H1 (cell line): ENCODE measurements at regions not wholly inside any gene's neighbourhood (a gene's known extent, or its start where the extent isn't known, plus 50 kb on each side); places are given as distances from the start of the nearest gene placed in this dataset.
"Not testable (repeated sequence)": the region's sequence is repeated elsewhere in the genome, so short reads cannot be mapped to it uniquely, and the experiment has no call there.

Experiments used
- CTCF ChIA-PET: fragments of 300-600 bp; sonication (Branson Sonifier 250); formaldehyde crosslinking; loops from one replicate; lab custom pipeline; 2021; ENCODE audit not compliant: partially characterized antibody; lab: Charles Lee
- POLR2A ChIA-PET: fragments of 300-600 bp; sonication (Branson Sonifier 250); formaldehyde crosslinking; loops from one replicate; lab custom pipeline; 2021; ENCODE audit warnings: inconsistent platforms; ENCODE audit not compliant: partially characterized antibody; lab: Charles Lee
- DNase-seq, 2 experiments: peaks; one replicate each; pipeline versions ENCODE4 v3.0.0 to v3.0.0-alpha.2; 2010 to 2022; ENCODE audit warnings: low spot score in 2 of 2, low read depth in 1 of 2, mixed read lengths in 1 of 2
- FAIRE-seq: peaks from 2 replicates; lab custom pipeline; 2011; peaks lifted over from hg19 to GRCh38; lab: Jason Lieb, UNC
- H2AFZ ChIP-seq: 2 replicates; pipeline ENCODE4 v1.8.1; 2012; ENCODE audit warnings: low read length, inconsistent platforms
- H2AK5ac ChIP-seq: 2 replicates; pipeline ENCODE4 v1.6.1; 2013; ENCODE audit warnings: low read depth, low read length
- H2BK120ac ChIP-seq: replicated peaks from 2 replicates; pipeline ENCODE3; 2013; ENCODE audit warnings: low read depth, low read length, inconsistent platforms
- H2BK12ac ChIP-seq: 2 replicates; pipeline ENCODE4 v1.6.1; 2013; ENCODE audit warnings: low read depth, low read length
- H2BK15ac ChIP-seq: 2 replicates; pipeline ENCODE4 v1.6.1; 2013; ENCODE audit warnings: low read length
- H2BK20ac ChIP-seq: 2 replicates; pipeline ENCODE4 v1.6.1; 2013; ENCODE audit warnings: low read length
- H2BK5ac ChIP-seq: 2 replicates; pipeline ENCODE4 v1.6.1; 2013; ENCODE audit warnings: low read depth, low read length
- H3K14ac ChIP-seq: 2 replicates; pipeline ENCODE4 v1.6.1; 2013; ENCODE audit warnings: inconsistent platforms; ENCODE audit not compliant: insufficient read length
- H3K18ac ChIP-seq: 2 replicates; pipeline ENCODE4 v1.6.1; 2013; ENCODE audit warnings: low read length; ENCODE audit errors: extremely low read depth
- H3K23ac ChIP-seq: 2 replicates; pipeline ENCODE4 v1.6.1; 2013; ENCODE audit warnings: inconsistent platforms; ENCODE audit not compliant: insufficient read length
- H3K23me2 ChIP-seq: 2 replicates; pipeline ENCODE4 v1.6.1; 2013; ENCODE audit warnings: low read depth, low read length
- H3K27ac ChIP-seq: 2 replicates; pipeline ENCODE4 v1.6.1; 2011; ENCODE audit warnings: low read depth, low read length, inconsistent platforms
- H3K27me3 ChIP-seq, 4 experiments: replicated peaks in 1 of 4; 1 replicate in 1 of 4; 2 replicates in 3 of 4; pipeline versions ENCODE4 v1.6.1 to v1.8.1; 2011 to 2013; ENCODE audit warnings: low read length in 3 of 4, mild to moderate bottlenecking in 3 of 4, inconsistent platforms in 2 of 4, mixed read lengths in 2 of 4, moderate library complexity in 1 of 4; ENCODE audit not compliant: control insufficient read depth in 3 of 4, insufficient read depth in 3 of 4; ENCODE audit errors: extremely low read depth in 1 of 4
- H3K36me3 ChIP-seq, 4 experiments: 2 replicates each; pipeline versions ENCODE4 v1.6.1 to v1.8.1; 2011 to 2013; ENCODE audit warnings: mild to moderate bottlenecking in 4 of 4, low read length in 3 of 4, moderate library complexity in 2 of 4, control low read depth in 1 of 4, inconsistent platforms in 1 of 4; ENCODE audit not compliant: insufficient read depth in 4 of 4, control insufficient read depth in 2 of 4
- H3K4ac ChIP-seq: replicated peaks from 2 replicates; pipeline ENCODE3; 2013; ENCODE audit warnings: low read length, low read depth, mixed read lengths, inconsistent platforms; ENCODE audit not compliant: insufficient read length
- H3K4me1 ChIP-seq, 4 experiments: replicated peaks in 1 of 4; 1 replicate in 1 of 4; 2 replicates in 3 of 4; pipeline versions ENCODE4 v1.6.1 to v1.8.1; 2011 to 2013; ENCODE audit warnings: low read length in 3 of 4, inconsistent platforms in 2 of 4, mixed read lengths in 1 of 4; ENCODE audit not compliant: insufficient read depth in 4 of 4, control insufficient read depth in 3 of 4
- H3K4me2 ChIP-seq, 2 experiments: 2 replicates each; pipeline versions ENCODE4 v1.6.1 to v1.8.1; 2011 to 2013; ENCODE audit warnings: low read depth in 2 of 2, low read length in 2 of 2, control low read depth in 1 of 2, inconsistent platforms in 1 of 2, mild to moderate bottlenecking in 1 of 2; ENCODE audit not compliant: insufficient read depth in 1 of 2
- H3K4me3 ChIP-seq, 4 experiments: fragments of 200-600, 300-600 bp in 1 of 4; sonication (generic), shearing (Covaris generic), sonication (Bioruptor Twin) in 1 of 4; 2 replicates each; pipeline versions ENCODE4 v1.5.1 to v1.8.1; 2011 to 2016; ENCODE audit warnings: low read length in 4 of 4, low read depth in 3 of 4, control low read depth in 2 of 4, inconsistent platforms in 2 of 4, mild to moderate bottlenecking in 2 of 4, mixed read lengths in 1 of 4, moderate library complexity in 1 of 4; ENCODE audit not compliant: insufficient read depth in 2 of 4; ENCODE audit errors: extremely low read depth in 1 of 4
- H3K56ac ChIP-seq: replicated peaks from 2 replicates; pipeline ENCODE3; 2013; ENCODE audit warnings: low read depth, mild to moderate bottlenecking, mixed read lengths, low read length, inconsistent platforms; ENCODE audit not compliant: insufficient read length
- H3K79me1 ChIP-seq: 2 replicates; pipeline ENCODE4 v1.6.1; 2013; ENCODE audit warnings: low read depth, low read length, control low read depth
- H3K79me2 ChIP-seq, 2 experiments: 2 replicates each; pipeline versions ENCODE4 v1.6.1 to v1.8.1; 2012 to 2013; ENCODE audit warnings: low read length in 2 of 2, mild to moderate bottlenecking in 2 of 2, inconsistent platforms in 1 of 2; ENCODE audit not compliant: insufficient read depth in 2 of 2, control insufficient read depth in 1 of 2
- H3K9ac ChIP-seq, 4 experiments: replicated peaks in 1 of 4; 1 replicate in 1 of 4; 2 replicates in 3 of 4; pipeline versions ENCODE4 v1.6.1 to v1.8.1; 2011 to 2013; ENCODE audit warnings: low read depth in 3 of 4, low read length in 3 of 4, control low read depth in 2 of 4, mild to moderate bottlenecking in 2 of 4, moderate library complexity in 2 of 4, inconsistent platforms in 1 of 4; ENCODE audit errors: extremely low read depth in 1 of 4
- H3K9me3 ChIP-seq, 2 experiments: 2 replicates each; pipeline versions ENCODE4 v1.6.1 to v1.8.1; 2012 to 2013; ENCODE audit warnings: mild to moderate bottlenecking in 2 of 2, moderate library complexity in 2 of 2, control low read depth in 1 of 2, inconsistent platforms in 1 of 2, low read depth in 1 of 2, low read length in 1 of 2, mixed read lengths in 1 of 2; ENCODE audit not compliant: insufficient read depth in 2 of 2
- H4K20me1 ChIP-seq, 2 experiments: replicated peaks in 1 of 2; 2 replicates each; pipeline versions ENCODE3 to v1.8.1; 2011 to 2013; ENCODE audit warnings: inconsistent platforms in 2 of 2, low read length in 2 of 2, mild to moderate bottlenecking in 1 of 2; ENCODE audit not compliant: insufficient read depth in 2 of 2, control insufficient read depth in 1 of 2
- H4K5ac ChIP-seq: 2 replicates; pipeline ENCODE4 v1.6.1; 2013; ENCODE audit warnings: low read length, low read depth, mixed read lengths, inconsistent platforms; ENCODE audit not compliant: insufficient read length
- H4K8ac ChIP-seq: 2 replicates; pipeline ENCODE4 v1.8.0; 2013; ENCODE audit warnings: mild to moderate bottlenecking, moderate library complexity, low read length, inconsistent platforms; ENCODE audit not compliant: insufficient read depth; ENCODE audit errors: extremely low read depth
- H4K91ac ChIP-seq: replicated peaks from 2 replicates; pipeline ENCODE3; 2013; ENCODE audit warnings: low read length, mixed read lengths, inconsistent platforms; ENCODE audit not compliant: insufficient read length
- GABPA ChIP-seq: IDR thresholded peaks from 2 replicates; pipeline ENCODE4 v1.6.1; 2011; ENCODE audit warnings: mild to moderate bottlenecking, low read length, moderate library complexity, borderline replicate concordance; ENCODE audit not compliant: insufficient read depth
- HDAC2 ChIP-seq, 2 experiments: fragments of 300-600 bp in 1 of 2; sonication (generic) in 1 of 2; IDR thresholded peaks; 2 replicates each; pipeline ENCODE4 v1.6.1; 2011 to 2012; ENCODE audit warnings: low read depth in 2 of 2, low read length in 2 of 2, mild to moderate bottlenecking in 2 of 2, moderate library complexity in 2 of 2, borderline replicate concordance in 1 of 2, inconsistent platforms in 1 of 2
- MAX ChIP-seq: IDR thresholded peaks from 2 replicates; pipeline ENCODE4 v1.6.1; 2012; ENCODE audit warnings: inconsistent platforms
- NANOG ChIP-seq: IDR thresholded peaks from 2 replicates; pipeline ENCODE4 v1.6.1; 2011; ENCODE audit warnings: low read length, low read depth, mild to moderate bottlenecking, inconsistent platforms; ENCODE audit not compliant: insufficient read depth, poor library complexity, severe bottlenecking
- RAD21 ChIP-seq, 2 experiments: IDR thresholded peaks in 1 of 2; conservative IDR thresholded peaks in 1 of 2; 2 replicates each; pipeline ENCODE4 v1.6.1; 2011; ENCODE audit warnings: low read depth in 2 of 2, low read length in 2 of 2, improper control_type of control experiment in 1 of 2, inconsistent platforms in 1 of 2, mild to moderate bottlenecking in 1 of 2, moderate library complexity in 1 of 2
- TCF12 ChIP-seq: IDR thresholded peaks from 2 replicates; pipeline ENCODE4 v1.6.1; 2011; ENCODE audit warnings: low read depth, mild to moderate bottlenecking, low read length
- YY1 ChIP-seq: IDR thresholded peaks from 2 replicates; pipeline ENCODE4 v1.6.1; 2011; ENCODE audit warnings: low read depth, mild to moderate bottlenecking, low read length
- ZNF274 ChIP-seq: IDR thresholded peaks from 2 replicates; pipeline ENCODE4 v1.7.0; 2012; ENCODE audit warnings: low read length, borderline replicate concordance; ENCODE audit errors: extremely low read depth
- WGBS, 2 experiments: shearing (Covaris generic) in 1 of 2; methylation state at CpG; one replicate each; pipeline versions ENCODE4 v1.1.6 to v1.1.7; 2013 to 2015; ENCODE audit warnings: low lambda C conversion rate in 2 of 2, mixed read lengths in 2 of 2, inconsistent platforms in 1 of 2, low coverage in 1 of 2, missing lambda C conversion rate in 1 of 2; ENCODE audit not compliant: insufficient replicate concordance in 2 of 2, insufficient coverage in 1 of 2, insufficient read length in 1 of 2; ENCODE audit errors: extremely low coverage in 1 of 2, missing lambda C conversion rate in 1 of 2; 5-methylcytosine and 5-hydroxymethylcytosine counted together

GRCh38 chr5:17415321-17415758 is 82.7 kb upstream of the TAF11L2 start (continued):
- TF ChIP-seq GABPA (no peak), TCF12 (no peak), YY1 (0 out of 2 replicates have a peak, but pooled peaks have one; percentile 20), ZNF274 (no peak), NANOG (no peak), RAD21 (IDR thresholded peaks at IDR 0.05 in 1 of 2, conservative IDR thresholded peaks at IDR 0.05 in 1 of 2; ENCODE audit: low read depth in 2 of 2, low read length in 2 of 2) (0 out of 4 replicates have a peak, but pooled peaks of 1 of the 2 experiments have one; percentile 13), MAX (peak; percentile 19; the same call in 1 of the 2 replicates), HDAC2 (IDR thresholded peaks at IDR 0.05; ENCODE audit: borderline replicate concordance in 1 of 2, low read depth in 2 of 2, low read length in 2 of 2) (no peak)

GRCh38 chr5:17416374-17416773 is 81.7 kb upstream of the TAF11L2 start:
- H3K14ac ChIP-seq, H2BK120ac ChIP-seq, H2AK5ac ChIP-seq, CTCF ChIA-PET, H3K9me3 ChIP-seq, H2BK12ac ChIP-seq, H3K9ac ChIP-seq, H4K91ac ChIP-seq, H3K18ac ChIP-seq, H4K20me1 ChIP-seq, H3K4ac ChIP-seq, H3K4me3 ChIP-seq, H2AFZ ChIP-seq, H3K79me2 ChIP-seq, DNase-seq, POLR2A ChIA-PET, H3K27ac ChIP-seq, H3K23me2 ChIP-seq, H2BK20ac ChIP-seq, H3K23ac ChIP-seq, H4K5ac ChIP-seq, H3K27me3 ChIP-seq, H4K8ac ChIP-seq, H2BK5ac ChIP-seq, H3K79me1 ChIP-seq, FAIRE-seq, H3K36me3 ChIP-seq, H3K56ac ChIP-seq, H3K4me1 ChIP-seq, H3K4me2 ChIP-seq, H2BK15ac ChIP-seq: not testable (repeated sequence)
- WGBS, 2 experiments = 82% methylated on average over 3 of the region's 4 CpGs; no CpG with 5 or more reads in 1 of the 2 experiments
